Sigmoid colon (tissue), 6 donors: ENCODE measurements at regions not wholly inside any gene's neighbourhood (a gene's known extent, or its start where the extent isn't known, plus 50 kb on each side); places are given as distances from the start of the nearest gene placed in this dataset.

ENCODE experiments used
- DNase-seq: peaks from one replicate; pipeline ENCODE4 v3.0.0-alpha.2; 2019
- H3K27ac ChIP-seq, 4 donors: fragments of 200-600 bp; sonication (generic); one replicate each; pipeline ENCODE4 v1.5.1; 2016 to 2019; ENCODE audit warnings: mild to moderate bottlenecking in 1 of 4
- H3K27me3 ChIP-seq, 3 donors: fragments of 200-600 bp; sonication (generic); one replicate each; pipeline ENCODE4 v1.5.1; 2019; ENCODE audit warnings: mild to moderate bottlenecking in 1 of 3
- H3K36me3 ChIP-seq, 4 donors: fragments of 200-600 bp; sonication (generic); one replicate each; pipeline ENCODE4 v1.5.1; 2016 to 2019
- H3K4me1 ChIP-seq, 4 donors: fragments of 200-600 bp; sonication (generic); one replicate each; pipeline ENCODE4 v1.5.1; 2017 to 2019
- H3K4me3 ChIP-seq, 4 donors: fragments of 200-600 bp; sonication (generic); one replicate each; pipeline ENCODE4 v1.5.1; 2017 to 2019; ENCODE audit warnings: mild to moderate bottlenecking in 2 of 4, moderate library complexity in 1 of 4
- H3K9me3 ChIP-seq, 4 donors: fragments of 200-600 bp in 3 of 4; sonication (generic) in 3 of 4; one replicate each; pipeline versions ENCODE4 v1.5.1 to v1.6.1; 2013 to 2019
- CTCF ChIP-seq, 4 experiments: fragments of 450-650 bp in 3 of 4; fragments of 200-600 bp in 1 of 4; IDR thresholded peaks; one replicate each; pipeline ENCODE4 v1.5.1; 2016 to 2019; ENCODE audit warnings: antibody characterized with exemption in 4 of 4, mild to moderate bottlenecking in 3 of 4, moderate library complexity in 2 of 4
- EP300 ChIP-seq, 4 donors: sonication (generic); formaldehyde crosslinking; IDR thresholded peaks; one replicate each; pipeline ENCODE4 v1.6.1; 2017; ENCODE audit warnings: antibody characterized with exemption in 4 of 4
- POLR2A ChIP-seq, 2 donors: fragments of 450-650 bp; IDR thresholded peaks; one replicate each; pipeline ENCODE4 v1.6.1; 2016; ENCODE audit warnings: antibody characterized with exemption in 2 of 2, mild to moderate bottlenecking in 2 of 2, moderate library complexity in 2 of 2
- POLR2AphosphoS5 ChIP-seq, 4 donors: sonication (generic); formaldehyde crosslinking; IDR thresholded peaks; one replicate each; pipeline ENCODE4 v1.6.1; 2017; ENCODE audit warnings: antibody characterized with exemption in 4 of 4
- WGBS, 2 donors: extraction: QIAGEN DNeasy Blood & Tissue Kit; methylation state at CpG; one replicate each; pipeline ENCODE4 v1.1.7; 2013; 5-methylcytosine and 5-hydroxymethylcytosine counted together
- intact Hi-C: fragments of 100-400 bp; cut with DNase I; formaldehyde crosslinking; loops from one replicate; pipeline ENCODE4 v1.15.1; 2023
- donor health status: healthy with polysubstance abuse.
- donor health status: healthy.

- intact Hi-C loops: no loop called here
- 68 to 84% methylated on average over 9 of the region's 9 CpGs for WGBS, 2 donors
- H3K27me3 ChIP-seq: no peaks in the 10 kb centered on the region
- H3K27ac ChIP-seq: no peak overlapping the region
- no peak for DNase-seq
- H3K9me3 ChIP-seq: no peaks in the 10 kb centered on the region
- H3K36me3 ChIP-seq: no peaks in the 10 kb centered on the region
- no peak overlapping the region for H3K4me3 ChIP-seq
- H3K4me1 ChIP-seq: peaks cover 0 to 4% (median 0%) of the 10 kb centered on the region in 4 donors
- TF ChIP-seq EP300 (IDR thresholded peaks at IDR 0.05): no peak
Measured at GRCh38 chr5:116864157-116864837, 289.7 kb upstream of the SEMA6A start.

GRCh38 chr5:116862632-116863455, 288.2 kb upstream of the SEMA6A start:
- intact Hi-C loops: no loop called here
- 67 to 73% methylated on average over 10 of the region's 10 CpGs for WGBS, 2 donors

GRCh38 chr5:116861666-116862065, 287.0 kb upstream of the SEMA6A start:
- no peak for DNase-seq
- intact Hi-C loops: no loop called here
- H3K9me3 ChIP-seq: no peaks in the 10 kb centered on the region
- H3K36me3 ChIP-seq: no peaks in the 10 kb centered on the region
- 82 to 86% methylated on average over 2 of the region's 2 CpGs for WGBS, 2 donors
- TF ChIP-seq POLR2A (IDR thresholded peaks at IDR 0.05) (no peak), EP300 (IDR thresholded peaks at IDR 0.05) (no peak), CTCF (IDR thresholded peaks at IDR 0.05) (no peak), POLR2AphosphoS5 (IDR thresholded peaks at IDR 0.05) (no peak)
- no peaks in the 10 kb centered on the region for H3K27me3 ChIP-seq
- H3K4me3 ChIP-seq: no peak overlapping the region
- no peak overlapping the region for H3K27ac ChIP-seq
- peaks cover 0 to 4% (median 0%) of the 10 kb centered on the region in 4 donors for H3K4me1 ChIP-seq

More at GRCh38 chr5:116862632-116863455, 288.2 kb upstream of the SEMA6A start:
- TF ChIP-seq POLR2A (IDR thresholded peaks at IDR 0.05) (no peak), CTCF (IDR thresholded peaks at IDR 0.05) (no peak), EP300 (IDR thresholded peaks at IDR 0.05) (no peak), POLR2AphosphoS5 (IDR thresholded peaks at IDR 0.05) (no peak)
- Histone ChIP-seq H3K36me3 (no peaks in the 10 kb centered on the region), H3K27me3 (no peaks in the 10 kb centered on the region), H3K4me3 (no peak overlapping the region), H3K4me1 (peaks cover 0 to 4% (median 0%) of the 10 kb centered on the region in 4 donors), H3K9me3 (no peaks in the 10 kb centered on the region), H3K27ac (no peak overlapping the region)
- DNase-seq: no peak

GRCh38 chr5:116861097-116861496, 286.5 kb upstream of the SEMA6A start:
- no peak overlapping the region for H3K27ac ChIP-seq
- no peak overlapping the region for H3K4me3 ChIP-seq
- H3K27me3 ChIP-seq: no peaks in the 10 kb centered on the region
- H3K9me3 ChIP-seq: no peaks in the 10 kb centered on the region
- intact Hi-C loops: no loop called here
- 84 to 91% methylated on average over 3 of the region's 3 CpGs for WGBS, 2 donors
- TF ChIP-seq EP300 (IDR thresholded peaks at IDR 0.05) (no peak), POLR2AphosphoS5 (IDR thresholded peaks at IDR 0.05) (no peak), POLR2A (IDR thresholded peaks at IDR 0.05) (no peak), CTCF (IDR thresholded peaks at IDR 0.05) (no peak)
- H3K36me3 ChIP-seq: no peaks in the 10 kb centered on the region
- no peak for DNase-seq
- peaks cover 0 to 4% (median 0%) of the 10 kb centered on the region in 4 donors for H3K4me1 ChIP-seq

- Histone ChIP-seq H3K4me3 (no peak overlapping the region), H3K27me3 (no peaks in the 10 kb centered on the region), H3K27ac (no peak overlapping the region), H3K4me1 (peaks cover 0 to 4% (median 0%) of the 10 kb centered on the region in 4 donors), H3K9me3 (no peaks in the 10 kb centered on the region), H3K36me3 (no peaks in the 10 kb centered on the region)
- DNase-seq: no peak
- WGBS, 2 donors: 82% methylated on average over 4 of the region's 4 CpGs
- TF ChIP-seq CTCF (IDR thresholded peaks at IDR 0.05) (no peak), POLR2A (IDR thresholded peaks at IDR 0.05) (no peak), POLR2AphosphoS5 (IDR thresholded peaks at IDR 0.05) (no peak), EP300 (IDR thresholded peaks at IDR 0.05) (no peak)
- intact Hi-C loops: no loop called here
Measured at GRCh38 chr5:116859666-116860320, 285.2 kb upstream of the SEMA6A start.
